Caco-2 (cell line): ENCODE measurements at regions not wholly inside any gene's neighbourhood (a gene's known extent, or its start where the extent isn't known, plus 50 kb on each side); places are given as distances from the start of the nearest gene placed in this dataset.

Experiments
- BruUV-seq: library from RNA; stranded (reverse); fragments of 400-500 nt; replicated peaks from 2 replicates; lab custom pipeline; 2021; lab: Mats Ljungman, UMichigan
- CTCF ChIA-PET: fragments of 300-600 bp; sonication (Branson Sonifier 250); formaldehyde crosslinking; loops from one replicate; lab custom pipeline; 2022; ENCODE audit warnings: antibody characterized with exemption; lab: Charles Lee
- POLR2A ChIA-PET: fragments of 300-600 bp; sonication (Branson Sonifier 250); formaldehyde crosslinking; loops from one replicate; lab custom pipeline; 2022; ENCODE audit warnings: antibody characterized with exemption; lab: Charles Lee
- DNase-seq, 2 experiments: peaks; one replicate each; pipeline versions ENCODE4 v3.0.0 to v3.0.0-alpha.2; 2020 to 2022
- H3K27me3 ChIP-seq: replicated peaks from 2 replicates; pipeline ENCODE4 v1.6.0; 2011; ENCODE audit warnings: low read length; ENCODE audit not compliant: control insufficient read depth, insufficient read depth
- H3K36me3 ChIP-seq: 2 replicates; pipeline ENCODE4 v1.5.1; 2011; ENCODE audit warnings: low read length; ENCODE audit not compliant: control insufficient read depth, insufficient read depth
- H3K4me1 ChIP-seq: fragments of 250-450 bp; sonication (Bioruptor Pico); 2 replicates; pipeline ENCODE4 v1.5.1; 2020; ENCODE audit warnings: mild to moderate bottlenecking
- H3K4me3 ChIP-seq: 2 replicates; pipeline ENCODE4 v1.5.1; 2011; ENCODE audit warnings: low read depth, mild to moderate bottlenecking, control low read depth, low read length
- H3K9me3 ChIP-seq: fragments of 250-450 bp; sonication (Bioruptor Pico); 2 replicates; pipeline ENCODE4 v1.5.1; 2020; ENCODE audit warnings: mild to moderate bottlenecking, moderate library complexity
- H3K27ac Mint-ChIP-seq: one replicate; pipeline ENCODE4 v1.8.0; 2022; ENCODE audit warnings: mixed read lengths; ENCODE audit not compliant: unreplicated experiment
- H3K27me3 Mint-ChIP-seq: one replicate; pipeline ENCODE4 v1.8.0; 2022; ENCODE audit warnings: mixed read lengths; ENCODE audit not compliant: insufficient read depth, unreplicated experiment
- H3K36me3 Mint-ChIP-seq: one replicate; pipeline ENCODE4 v1.8.0; 2022; ENCODE audit warnings: mild to moderate bottlenecking, mixed read lengths; ENCODE audit not compliant: insufficient read depth, unreplicated experiment
- H3K4me1 Mint-ChIP-seq: one replicate; pipeline ENCODE4 v1.8.0; 2022; ENCODE audit warnings: low read depth, mixed read lengths; ENCODE audit not compliant: unreplicated experiment
- H3K4me3 Mint-ChIP-seq: one replicate; pipeline ENCODE4 v1.8.0; 2022; ENCODE audit warnings: mild to moderate bottlenecking, moderate library complexity, mixed read lengths; ENCODE audit not compliant: unreplicated experiment
- H3K9me3 Mint-ChIP-seq: one replicate; pipeline ENCODE4 v1.8.0; 2022; ENCODE audit warnings: mixed read lengths; ENCODE audit not compliant: unreplicated experiment
- intact Hi-C: fragments of 100-400 bp; cut with micrococcal nuclease; formaldehyde crosslinking; loops from one replicate; pipeline ENCODE4 v1.10.0; 2022; ENCODE audit not compliant: unreplicated experiment
- TF ChIP-seq, protein P1 (sequence below), 2 experiments: fragments of 200-600 bp in 1 of 2; IDR thresholded peaks; 1 replicate in 1 of 2; 2 replicates in 1 of 2; pipeline versions ENCODE4 v1.5.1 to v1.8.0; 2011 to 2022; ENCODE audit warnings: antibody characterized with exemption in 1 of 2, control low read depth in 1 of 2, inconsistent platforms in 1 of 2, low read depth in 1 of 2, low read length in 1 of 2, mild to moderate bottlenecking in 1 of 2, moderate library complexity in 1 of 2; ENCODE audit not compliant: insufficient read depth in 1 of 2, severe bottlenecking in 1 of 2, unreplicated experiment in 1 of 2

DNA sequence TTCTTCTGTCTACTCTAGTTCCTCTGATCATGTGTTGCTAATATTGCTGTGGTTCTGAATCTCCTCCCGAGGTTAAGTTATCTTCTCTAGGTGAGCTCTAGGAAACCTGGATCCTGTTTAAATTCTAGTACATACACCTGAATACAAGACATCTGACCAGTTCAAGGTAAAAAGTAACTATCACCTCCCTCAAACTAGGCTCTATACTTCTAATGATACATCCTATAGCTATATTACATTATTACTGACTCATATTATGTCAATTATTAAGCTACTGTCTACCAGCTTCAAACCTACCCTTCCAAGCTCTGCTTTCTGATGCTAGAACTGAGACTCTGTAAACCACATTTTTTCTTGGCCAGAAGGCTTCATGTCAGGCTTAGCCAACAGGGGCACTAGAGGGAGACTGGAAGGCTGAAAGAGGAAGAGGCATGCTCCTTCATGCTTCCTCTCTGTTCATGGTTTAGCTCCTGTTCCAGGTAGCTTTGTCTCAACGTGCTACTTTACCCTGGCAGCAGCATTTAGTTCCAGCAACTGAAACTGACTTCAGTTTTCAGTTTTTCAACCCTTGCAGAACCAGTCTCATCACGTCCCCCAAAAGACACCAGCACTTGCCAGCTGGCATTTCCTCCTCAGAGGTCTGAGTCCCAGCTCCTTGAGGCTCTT, 148.4 kb upstream of the TOP1 start:
- BruUV-seq: no TSS peak
- H3K27ac Mint-ChIP-seq: no peak overlapping the region
- no peak overlapping the region for H3K4me3 Mint-ChIP-seq
- intact Hi-C loops: no loop called here
- Histone ChIP-seq H3K36me3 (no peaks in the 10 kb centered on the region), H3K9me3 (no peaks in the 10 kb centered on the region), H3K27me3 (no peaks in the 10 kb centered on the region), H3K4me3 (no peak overlapping the region), H3K4me1 (no peaks in the 10 kb centered on the region)
- H3K9me3 Mint-ChIP-seq: peaks cover 11% of the 10 kb centered on the region
- no peak for DNase-seq
- peaks cover 8% of the 10 kb centered on the region for H3K27me3 Mint-ChIP-seq
- H3K4me1 Mint-ChIP-seq: no peaks in the 10 kb centered on the region
- TF ChIP-seq, protein P1, sequence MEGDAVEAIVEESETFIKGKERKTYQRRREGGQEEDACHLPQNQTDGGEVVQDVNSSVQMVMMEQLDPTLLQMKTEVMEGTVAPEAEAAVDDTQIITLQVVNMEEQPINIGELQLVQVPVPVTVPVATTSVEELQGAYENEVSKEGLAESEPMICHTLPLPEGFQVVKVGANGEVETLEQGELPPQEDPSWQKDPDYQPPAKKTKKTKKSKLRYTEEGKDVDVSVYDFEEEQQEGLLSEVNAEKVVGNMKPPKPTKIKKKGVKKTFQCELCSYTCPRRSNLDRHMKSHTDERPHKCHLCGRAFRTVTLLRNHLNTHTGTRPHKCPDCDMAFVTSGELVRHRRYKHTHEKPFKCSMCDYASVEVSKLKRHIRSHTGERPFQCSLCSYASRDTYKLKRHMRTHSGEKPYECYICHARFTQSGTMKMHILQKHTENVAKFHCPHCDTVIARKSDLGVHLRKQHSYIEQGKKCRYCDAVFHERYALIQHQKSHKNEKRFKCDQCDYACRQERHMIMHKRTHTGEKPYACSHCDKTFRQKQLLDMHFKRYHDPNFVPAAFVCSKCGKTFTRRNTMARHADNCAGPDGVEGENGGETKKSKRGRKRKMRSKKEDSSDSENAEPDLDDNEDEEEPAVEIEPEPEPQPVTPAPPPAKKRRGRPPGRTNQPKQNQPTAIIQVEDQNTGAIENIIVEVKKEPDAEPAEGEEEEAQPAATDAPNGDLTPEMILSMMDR (IDR thresholded peaks at IDR 0.05; ENCODE audit: insufficient read depth in 1 of 2, low read depth in 1 of 2, low read length in 1 of 2, severe bottlenecking in 1 of 2, unreplicated experiment in 1 of 2): peak in 1 of 2 experiments; percentile 17
- H3K36me3 Mint-ChIP-seq: no peaks in the 10 kb centered on the region
- ChIA-PET CTCF (interaction anchor here (0.8 to 1.6 kb wide), 4 partner anchors 10 to 83 kb away, joined by 3 to 7 read pairs (median 4); no protein-coding TSS in a partner anchor), POLR2A (no interaction called here)

DNA sequence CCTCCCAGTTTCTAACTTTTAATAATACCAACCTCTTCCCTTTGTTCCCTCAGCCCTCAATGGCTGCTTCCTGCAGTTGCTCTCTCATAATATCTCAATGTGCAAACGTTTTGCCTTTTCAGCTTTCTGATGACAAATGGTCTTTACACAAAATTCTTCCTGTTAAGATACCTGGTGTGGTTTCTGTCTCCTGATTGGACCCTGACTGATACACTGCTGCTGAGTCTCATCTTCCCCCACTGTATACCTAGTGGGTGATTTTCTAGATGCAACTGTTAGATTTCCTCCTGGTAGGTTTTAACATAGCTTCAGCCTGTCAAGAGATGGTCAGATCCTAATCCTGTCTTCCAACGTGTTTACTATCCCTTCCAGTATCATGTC, 147.9 kb upstream of the TOP1 start:
- Histone ChIP-seq H3K4me1 (no peaks in the 10 kb centered on the region), H3K9me3 (no peaks in the 10 kb centered on the region), H3K4me3 (no peak overlapping the region), H3K36me3 (no peaks in the 10 kb centered on the region), H3K27me3 (no peaks in the 10 kb centered on the region)
- Mint-ChIP-seq H3K4me3 (no peak overlapping the region), H3K36me3 (no peaks in the 10 kb centered on the region), H3K4me1 (no peaks in the 10 kb centered on the region), H3K27me3 (peaks cover 8% of the 10 kb centered on the region), H3K9me3 (peaks cover 11% of the 10 kb centered on the region), H3K27ac (no peak overlapping the region)
- TF ChIP-seq, protein P1 (IDR thresholded peaks at IDR 0.05; ENCODE audit: insufficient read depth in 1 of 2, low read depth in 1 of 2, low read length in 1 of 2, severe bottlenecking in 1 of 2, unreplicated experiment in 1 of 2): no peak
- CTCF ChIA-PET: interaction anchor here (0.8 to 1.6 kb wide), 3 partner anchors 11 to 82 kb away, joined by 3 to 7 read pairs (median 4); no protein-coding TSS in a partner anchor
- intact Hi-C loops: no loop called here
- BruUV-seq: no TSS peak
- POLR2A ChIA-PET: no interaction called here
- no peak for DNase-seq

DNA sequence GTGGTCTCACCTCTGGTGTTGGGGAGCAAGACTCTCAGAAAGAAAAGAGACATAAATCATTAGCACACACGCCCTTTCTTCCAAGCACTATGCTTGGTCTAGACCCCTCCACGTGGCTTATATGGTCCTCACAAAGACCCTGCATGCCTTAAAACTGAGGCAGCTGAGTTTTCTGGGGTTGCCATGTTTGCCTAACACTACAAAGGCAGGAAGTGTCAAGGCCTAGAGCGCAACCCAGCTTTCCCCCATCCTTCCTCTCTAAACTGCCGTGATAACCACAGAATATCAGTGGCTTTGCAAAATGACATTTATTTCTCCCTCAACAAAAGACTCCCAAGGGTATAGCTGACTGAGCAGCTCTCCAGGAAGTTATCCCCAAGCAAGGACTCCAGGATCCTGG, 146.5 kb upstream of the TOP1 start:
- POLR2A ChIA-PET: no interaction called here
- H3K4me3 Mint-ChIP-seq: no peak overlapping the region
- peaks cover 8% of the 10 kb centered on the region for H3K27me3 Mint-ChIP-seq
- Histone ChIP-seq H3K4me1 (peaks cover 10% of the 10 kb centered on the region), H3K4me3 (no peak overlapping the region), H3K36me3 (no peaks in the 10 kb centered on the region), H3K27me3 (no peaks in the 10 kb centered on the region), H3K9me3 (no peaks in the 10 kb centered on the region)
- TF ChIP-seq, protein P1 (IDR thresholded peaks at IDR 0.05; ENCODE audit: insufficient read depth in 1 of 2, low read depth in 1 of 2, low read length in 1 of 2, severe bottlenecking in 1 of 2, unreplicated experiment in 1 of 2): no peak
- H3K27ac Mint-ChIP-seq: no peak overlapping the region
- no peaks in the 10 kb centered on the region for H3K36me3 Mint-ChIP-seq
- intact Hi-C loops: no loop called here
- no peak for DNase-seq
- H3K4me1 Mint-ChIP-seq: peaks cover 8% of the 10 kb centered on the region
- no TSS peak for BruUV-seq
- peaks cover 11% of the 10 kb centered on the region for H3K9me3 Mint-ChIP-seq
- CTCF ChIA-PET: no interaction called here
